ENCODE measurements at regions not wholly inside any gene's neighbourhood (a gene's known extent, or its start where the extent isn't known, plus 50 kb on each side); places are given as distances from the start of the nearest gene placed in this dataset.

DNA sequence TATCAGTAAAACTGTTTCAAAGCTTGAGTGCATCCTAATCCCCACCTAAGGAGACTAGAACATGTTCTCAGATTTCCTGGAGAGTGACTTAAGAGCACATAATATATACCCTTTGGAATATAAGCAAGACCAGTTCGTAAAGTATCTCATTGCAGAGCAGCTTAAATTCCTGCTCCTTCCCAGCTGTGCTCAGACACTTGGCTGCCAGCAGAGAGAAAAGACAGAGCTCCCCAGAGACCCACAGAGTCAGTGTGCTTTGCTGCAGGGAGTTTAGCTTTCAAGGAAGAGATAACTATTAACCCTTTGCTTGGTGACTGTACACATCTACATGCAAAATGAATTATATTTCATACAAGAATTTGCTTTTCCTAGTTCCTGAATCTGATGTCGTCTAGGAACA lies 338.1 kb upstream of the ARHGEF26 start:
- RAD21 ChIA-PET (ENCODE audit: low non-redundant PET in 1 of 2, low total read pairs in 2 of 2, uncharacterized antibody in 2 of 2, unreplicated experiment in 2 of 2), result no interaction called here
- no peak overlapping the region for H3K4me2 ChIP-seq (ENCODE audit: low read length)
- no peak overlapping the region for H3K4me3 ChIP-seq (replicated peaks in 1 of 2; ENCODE audit: low read depth in 1 of 2, low read length in 2 of 2)
- TF ChIP-seq EGR1 (IDR thresholded peaks at IDR 0.05; ENCODE audit: low read depth) (no peak), TCF7L2 (IDR thresholded peaks at IDR 0.05; ENCODE audit: borderline replicate concordance, extremely low read depth, insufficient read depth, insufficient read length) (no peak)
- POLR2A ChIA-PET, result no interaction called here
- H3K36me3 ChIP-seq (ENCODE audit: control insufficient read depth in 1 of 2, insufficient read depth in 2 of 2, low read length in 2 of 2), result no peaks in the 10 kb centered on the region
- intact Hi-C loops (cut with micrococcal nuclease), result no loop called here
- H3K9me3 ChIP-seq (ENCODE audit: control insufficient read depth in 1 of 2, insufficient read depth in 1 of 2, low read depth in 1 of 2, low read length in 2 of 2), result no peaks in the 10 kb centered on the region
- H2AFZ ChIP-seq (ENCODE audit: low read depth, low read length, poor library complexity, severe bottlenecking), result no peak overlapping the region
- DNase-seq (ENCODE audit: low read depth, low spot score) (no peak), ATAC-seq (no peak)
- no peaks in the 10 kb centered on the region for H3K4me1 ChIP-seq (ENCODE audit: control insufficient read depth in 1 of 2, insufficient read depth in 2 of 2, low read length in 2 of 2)
- H3K9ac ChIP-seq (ENCODE audit: low read length), result no peak overlapping the region
- H4K20me1 ChIP-seq (ENCODE audit: insufficient read depth), result no peaks in the 10 kb centered on the region
- CTCF ChIA-PET, result no interaction called here
- H3K27ac ChIP-seq (ENCODE audit: low read depth, low read length), result no peak overlapping the region
- H3K27me3 ChIP-seq (ENCODE audit: insufficient read depth, low read length), result no peaks in the 10 kb centered on the region
- no peaks in the 10 kb centered on the region for H3K79me2 ChIP-seq (ENCODE audit: insufficient read depth, low read length)
- no TSS peak for BruUV-seq (replicated peaks)
- no peaks in the 10 kb centered on the region for H3K9me2 ChIP-seq (ENCODE audit: insufficient read depth)

DNA sequence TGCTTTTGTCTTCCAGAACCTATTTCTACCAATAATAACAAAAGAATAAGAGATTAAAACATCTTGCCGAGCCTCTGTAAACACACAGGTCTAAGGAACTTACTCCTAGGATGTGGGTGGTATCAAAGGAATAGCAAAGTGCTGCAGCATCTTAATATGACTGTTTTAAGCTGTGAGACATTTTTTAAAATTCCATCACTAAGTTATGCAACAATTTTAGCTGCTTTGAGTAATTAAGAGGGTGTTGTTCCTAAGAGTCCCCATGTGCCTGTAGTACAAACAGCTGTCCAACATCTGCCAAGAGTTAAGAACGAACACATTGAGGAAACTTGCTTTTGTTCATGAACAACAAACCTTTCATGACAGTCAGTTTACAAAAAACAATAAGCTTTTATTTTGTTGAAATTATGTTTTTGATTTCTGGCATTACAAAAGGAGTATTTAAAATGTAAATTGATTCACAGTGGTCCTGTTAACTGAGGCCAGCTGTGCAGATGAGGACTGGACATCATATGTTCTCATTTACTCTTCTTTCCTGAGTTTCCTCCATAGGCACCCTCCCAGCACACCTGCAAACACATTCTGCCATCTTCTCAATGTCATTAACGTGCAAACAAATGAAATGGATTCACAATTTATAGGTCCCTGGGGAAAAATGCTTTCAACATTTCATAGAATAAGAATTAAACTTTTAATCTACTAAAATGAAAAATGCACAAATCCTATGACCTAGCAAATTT lies 337.3 kb upstream of the ARHGEF26 start:
- BruUV-seq (replicated peaks), result no TSS peak
- Histone ChIP-seq H2AFZ (ENCODE audit: low read depth, low read length, poor library complexity, severe bottlenecking) (no peak overlapping the region), H3K9me2 (ENCODE audit: insufficient read depth) (no peaks in the 10 kb centered on the region), H3K79me2 (ENCODE audit: insufficient read depth, low read length) (no peaks in the 10 kb centered on the region), H3K36me3 (ENCODE audit: control insufficient read depth in 1 of 2, insufficient read depth in 2 of 2, low read length in 2 of 2) (no peaks in the 10 kb centered on the region), H3K4me2 (ENCODE audit: low read length) (no peak overlapping the region), H3K4me1 (ENCODE audit: control insufficient read depth in 1 of 2, insufficient read depth in 2 of 2, low read length in 2 of 2) (no peaks in the 10 kb centered on the region), H3K4me3 (replicated peaks in 1 of 2; ENCODE audit: low read depth in 1 of 2, low read length in 2 of 2) (no peak overlapping the region), H4K20me1 (ENCODE audit: insufficient read depth) (no peaks in the 10 kb centered on the region), H3K9me3 (ENCODE audit: control insufficient read depth in 1 of 2, insufficient read depth in 1 of 2, low read depth in 1 of 2, low read length in 2 of 2) (no peaks in the 10 kb centered on the region), H3K27ac (ENCODE audit: low read depth, low read length) (no peak overlapping the region), H3K27me3 (ENCODE audit: insufficient read depth, low read length) (no peaks in the 10 kb centered on the region), H3K9ac (ENCODE audit: low read length) (no peak overlapping the region)
- intact Hi-C loops (cut with micrococcal nuclease), result no loop called here
- RAD21 ChIA-PET (ENCODE audit: low non-redundant PET in 1 of 2, low total read pairs in 2 of 2, uncharacterized antibody in 2 of 2, unreplicated experiment in 2 of 2), result no interaction called here
- CTCF ChIA-PET, result interaction anchor here (2.6 kb wide), 1 partner anchor 187 kb away, joined by 9 read pairs; no protein-coding TSS in a partner anchor
- DNase-seq (ENCODE audit: low read depth, low spot score) (no peak), ATAC-seq (no peak)
- POLR2A ChIA-PET, result interaction anchor here (0.6 kb wide), 1 partner anchor 50 kb away, joined by 3 read pairs; no protein-coding TSS in a partner anchor
- TF ChIP-seq YY1 (IDR thresholded peaks at IDR 0.05; ENCODE audit: extremely low read depth, insufficient replicate concordance, low read depth, low read length), result no peak
- TF ChIP-seq POLR2A (IDR thresholded peaks at IDR 0.05; ENCODE audit: borderline replicate concordance, extremely low read depth, insufficient read depth, insufficient read length), result no peak
- TF ChIP-seq ZNF274 (IDR thresholded peaks at IDR 0.05; ENCODE audit: low read depth, low read length), result no peak
- no peak for TF ChIP-seq EZH2phosphoT487 (IDR thresholded peaks at IDR 0.05; ENCODE audit: borderline replicate concordance)
- TF ChIP-seq, protein P1, sequence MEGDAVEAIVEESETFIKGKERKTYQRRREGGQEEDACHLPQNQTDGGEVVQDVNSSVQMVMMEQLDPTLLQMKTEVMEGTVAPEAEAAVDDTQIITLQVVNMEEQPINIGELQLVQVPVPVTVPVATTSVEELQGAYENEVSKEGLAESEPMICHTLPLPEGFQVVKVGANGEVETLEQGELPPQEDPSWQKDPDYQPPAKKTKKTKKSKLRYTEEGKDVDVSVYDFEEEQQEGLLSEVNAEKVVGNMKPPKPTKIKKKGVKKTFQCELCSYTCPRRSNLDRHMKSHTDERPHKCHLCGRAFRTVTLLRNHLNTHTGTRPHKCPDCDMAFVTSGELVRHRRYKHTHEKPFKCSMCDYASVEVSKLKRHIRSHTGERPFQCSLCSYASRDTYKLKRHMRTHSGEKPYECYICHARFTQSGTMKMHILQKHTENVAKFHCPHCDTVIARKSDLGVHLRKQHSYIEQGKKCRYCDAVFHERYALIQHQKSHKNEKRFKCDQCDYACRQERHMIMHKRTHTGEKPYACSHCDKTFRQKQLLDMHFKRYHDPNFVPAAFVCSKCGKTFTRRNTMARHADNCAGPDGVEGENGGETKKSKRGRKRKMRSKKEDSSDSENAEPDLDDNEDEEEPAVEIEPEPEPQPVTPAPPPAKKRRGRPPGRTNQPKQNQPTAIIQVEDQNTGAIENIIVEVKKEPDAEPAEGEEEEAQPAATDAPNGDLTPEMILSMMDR (IDR thresholded peaks at IDR 0.05 in 2 of 3, conservative IDR thresholded peaks at IDR 0.05 in 1 of 3; ENCODE audit: borderline replicate concordance in 1 of 3, insufficient read depth in 1 of 3, low read depth in 2 of 3, low read length in 2 of 3), result no peak
- TF ChIP-seq SRF (IDR thresholded peaks at IDR 0.05; ENCODE audit: low read depth), result no peak
- TF ChIP-seq, protein P2, sequence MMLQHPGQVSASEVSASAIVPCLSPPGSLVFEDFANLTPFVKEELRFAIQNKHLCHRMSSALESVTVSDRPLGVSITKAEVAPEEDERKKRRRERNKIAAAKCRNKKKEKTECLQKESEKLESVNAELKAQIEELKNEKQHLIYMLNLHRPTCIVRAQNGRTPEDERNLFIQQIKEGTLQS (IDR thresholded peaks at IDR 0.05), result no peak
- no peak for TF ChIP-seq TCF7L2 (IDR thresholded peaks at IDR 0.05; ENCODE audit: borderline replicate concordance, extremely low read depth, insufficient read depth, insufficient read length)
- TF ChIP-seq CEBPB (IDR thresholded peaks at IDR 0.05; ENCODE audit: low read depth), result no peak
- no peak for TF ChIP-seq ELF1 (IDR thresholded peaks at IDR 0.05; ENCODE audit: borderline replicate concordance, low read depth)
- TF ChIP-seq FOSL1 (IDR thresholded peaks at IDR 0.05; ENCODE audit: low read depth), result no peak
- no peak for TF ChIP-seq EZH2 (IDR thresholded peaks at IDR 0.05)
- TF ChIP-seq, protein P3, sequence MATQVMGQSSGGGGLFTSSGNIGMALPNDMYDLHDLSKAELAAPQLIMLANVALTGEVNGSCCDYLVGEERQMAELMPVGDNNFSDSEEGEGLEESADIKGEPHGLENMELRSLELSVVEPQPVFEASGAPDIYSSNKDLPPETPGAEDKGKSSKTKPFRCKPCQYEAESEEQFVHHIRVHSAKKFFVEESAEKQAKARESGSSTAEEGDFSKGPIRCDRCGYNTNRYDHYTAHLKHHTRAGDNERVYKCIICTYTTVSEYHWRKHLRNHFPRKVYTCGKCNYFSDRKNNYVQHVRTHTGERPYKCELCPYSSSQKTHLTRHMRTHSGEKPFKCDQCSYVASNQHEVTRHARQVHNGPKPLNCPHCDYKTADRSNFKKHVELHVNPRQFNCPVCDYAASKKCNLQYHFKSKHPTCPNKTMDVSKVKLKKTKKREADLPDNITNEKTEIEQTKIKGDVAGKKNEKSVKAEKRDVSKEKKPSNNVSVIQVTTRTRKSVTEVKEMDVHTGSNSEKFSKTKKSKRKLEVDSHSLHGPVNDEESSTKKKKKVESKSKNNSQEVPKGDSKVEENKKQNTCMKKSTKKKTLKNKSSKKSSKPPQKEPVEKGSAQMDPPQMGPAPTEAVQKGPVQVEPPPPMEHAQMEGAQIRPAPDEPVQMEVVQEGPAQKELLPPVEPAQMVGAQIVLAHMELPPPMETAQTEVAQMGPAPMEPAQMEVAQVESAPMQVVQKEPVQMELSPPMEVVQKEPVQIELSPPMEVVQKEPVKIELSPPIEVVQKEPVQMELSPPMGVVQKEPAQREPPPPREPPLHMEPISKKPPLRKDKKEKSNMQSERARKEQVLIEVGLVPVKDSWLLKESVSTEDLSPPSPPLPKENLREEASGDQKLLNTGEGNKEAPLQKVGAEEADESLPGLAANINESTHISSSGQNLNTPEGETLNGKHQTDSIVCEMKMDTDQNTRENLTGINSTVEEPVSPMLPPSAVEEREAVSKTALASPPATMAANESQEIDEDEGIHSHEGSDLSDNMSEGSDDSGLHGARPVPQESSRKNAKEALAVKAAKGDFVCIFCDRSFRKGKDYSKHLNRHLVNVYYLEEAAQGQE (IDR thresholded peaks at IDR 0.05; ENCODE audit: low read depth), result no peak
- no peak for TF ChIP-seq JUND (IDR thresholded peaks at IDR 0.05)

Measured in HCT116 (cell line).